PC-9 (cell line): ENCODE measurements at regions not wholly inside any gene's neighbourhood (a gene's known extent, or its start where the extent isn't known, plus 50 kb on each side); places are given as distances from the start of the nearest gene placed in this dataset.

Source experiments
- EZH2 ChIP-seq: fragments of 200-600 bp; sonication (generic); IDR thresholded peaks from 2 replicates; pipeline ENCODE4 v1.8.0; 2017; ENCODE audit warnings: antibody characterized with exemption, low read depth
- TF ChIP-seq, protein P1 (sequence below): fragments of 200-600 bp; sonication (generic); conservative IDR thresholded peaks from 2 replicates; pipeline ENCODE4 v1.6.1; 2017; ENCODE audit warnings: mixed run types, antibody characterized with exemption, mild to moderate bottlenecking, moderate library complexity

DNA sequence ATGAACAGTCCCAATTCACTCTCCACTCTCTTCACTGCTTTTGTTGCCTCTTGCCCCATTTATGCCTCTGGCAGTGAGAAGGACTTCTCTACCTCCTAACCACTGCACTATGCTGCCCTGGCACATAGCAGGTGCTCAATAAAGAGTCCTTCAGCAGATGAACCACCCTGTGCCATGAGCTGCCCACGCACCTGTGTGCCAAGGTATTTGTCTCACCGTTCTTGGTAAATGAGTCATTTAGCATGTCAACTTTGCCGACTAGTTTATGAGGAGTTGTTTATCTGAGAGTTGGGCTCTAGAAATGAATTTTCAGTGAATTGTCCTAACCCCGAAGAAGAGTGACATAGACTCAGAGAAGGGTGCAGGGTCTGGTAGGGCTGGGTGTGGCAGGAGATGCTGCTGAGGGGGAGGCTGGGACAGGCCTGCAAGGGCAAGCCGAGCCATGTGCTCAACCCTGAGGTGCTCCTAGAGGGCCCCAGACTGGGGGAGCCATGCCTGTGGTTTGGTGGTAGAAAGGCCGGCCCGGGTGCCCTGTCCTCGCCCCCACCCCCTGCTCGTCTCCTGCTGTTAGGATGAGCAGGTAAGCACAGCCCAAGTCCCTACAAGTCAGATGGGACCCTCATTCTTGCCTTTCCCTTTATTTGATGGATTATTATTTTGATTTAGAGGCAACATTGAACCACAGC is 654.5 kb downstream of the MATN1 start:
- TF ChIP-seq, protein P1, sequence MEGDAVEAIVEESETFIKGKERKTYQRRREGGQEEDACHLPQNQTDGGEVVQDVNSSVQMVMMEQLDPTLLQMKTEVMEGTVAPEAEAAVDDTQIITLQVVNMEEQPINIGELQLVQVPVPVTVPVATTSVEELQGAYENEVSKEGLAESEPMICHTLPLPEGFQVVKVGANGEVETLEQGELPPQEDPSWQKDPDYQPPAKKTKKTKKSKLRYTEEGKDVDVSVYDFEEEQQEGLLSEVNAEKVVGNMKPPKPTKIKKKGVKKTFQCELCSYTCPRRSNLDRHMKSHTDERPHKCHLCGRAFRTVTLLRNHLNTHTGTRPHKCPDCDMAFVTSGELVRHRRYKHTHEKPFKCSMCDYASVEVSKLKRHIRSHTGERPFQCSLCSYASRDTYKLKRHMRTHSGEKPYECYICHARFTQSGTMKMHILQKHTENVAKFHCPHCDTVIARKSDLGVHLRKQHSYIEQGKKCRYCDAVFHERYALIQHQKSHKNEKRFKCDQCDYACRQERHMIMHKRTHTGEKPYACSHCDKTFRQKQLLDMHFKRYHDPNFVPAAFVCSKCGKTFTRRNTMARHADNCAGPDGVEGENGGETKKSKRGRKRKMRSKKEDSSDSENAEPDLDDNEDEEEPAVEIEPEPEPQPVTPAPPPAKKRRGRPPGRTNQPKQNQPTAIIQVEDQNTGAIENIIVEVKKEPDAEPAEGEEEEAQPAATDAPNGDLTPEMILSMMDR = no peak
- TF ChIP-seq EZH2 = no peak
